WTC11 (cell line): ENCODE measurements at regions not wholly inside any gene's neighbourhood (a gene's known extent, or its start where the extent isn't known, plus 50 kb on each side); places are given as distances from the start of the nearest gene placed in this dataset.

Experiments
- FOXK1 ChIP-seq: sonication (generic); formaldehyde crosslinking; IDR thresholded peaks from 2 replicates; pipeline ENCODE4 v1.8.0; 2022; ENCODE audit warnings: mild to moderate bottlenecking, moderate library complexity, missing genetic modification reagents
- RELA ChIP-seq: sonication (generic); formaldehyde crosslinking; IDR thresholded peaks from 2 replicates; pipeline ENCODE4 v1.8.1; 2022; ENCODE audit warnings: missing genetic modification reagents, mild to moderate bottlenecking, borderline replicate concordance
- TEAD4 ChIP-seq: sonication (generic); formaldehyde crosslinking; IDR thresholded peaks from 2 replicates; pipeline ENCODE4 v1.8.0; 2022; ENCODE audit warnings: mild to moderate bottlenecking, missing genetic modification reagents
- ZNF121 ChIP-seq: sonication (generic); formaldehyde crosslinking; IDR thresholded peaks from 2 replicates; pipeline ENCODE4 v1.8.0; 2023; ENCODE audit warnings: missing genetic modification reagents
- ZNF416 ChIP-seq: fragments of 250-450 bp; sonication (Bioruptor Pico); IDR thresholded peaks from 2 replicates; pipeline ENCODE4 v1.9.0; 2021; ENCODE audit warnings: mild to moderate bottlenecking, inconsistent platforms
- TF ChIP-seq, protein P1 (sequence below): sonication (generic); formaldehyde crosslinking; IDR thresholded peaks from 2 replicates; pipeline ENCODE4 v1.8.0; 2022; ENCODE audit warnings: missing genetic modification reagents
- TF ChIP-seq, protein P2 (sequence below): fragments of 200-600 bp; IDR thresholded peaks from 2 replicates; pipeline ENCODE4 v1.8.0; 2022; ENCODE audit warnings: antibody characterized with exemption
- TF ChIP-seq, protein P3 (sequence below): sonication (generic); formaldehyde crosslinking; IDR thresholded peaks from 2 replicates; pipeline ENCODE4 v1.8.1; 2023; ENCODE audit warnings: mild to moderate bottlenecking, missing genetic modification reagents
- TF ChIP-seq, protein P4 (sequence below): sonication (generic); formaldehyde crosslinking; IDR thresholded peaks from 2 replicates; pipeline ENCODE4 v1.8.0; 2022; ENCODE audit warnings: mild to moderate bottlenecking, missing genetic modification reagents

DNA sequence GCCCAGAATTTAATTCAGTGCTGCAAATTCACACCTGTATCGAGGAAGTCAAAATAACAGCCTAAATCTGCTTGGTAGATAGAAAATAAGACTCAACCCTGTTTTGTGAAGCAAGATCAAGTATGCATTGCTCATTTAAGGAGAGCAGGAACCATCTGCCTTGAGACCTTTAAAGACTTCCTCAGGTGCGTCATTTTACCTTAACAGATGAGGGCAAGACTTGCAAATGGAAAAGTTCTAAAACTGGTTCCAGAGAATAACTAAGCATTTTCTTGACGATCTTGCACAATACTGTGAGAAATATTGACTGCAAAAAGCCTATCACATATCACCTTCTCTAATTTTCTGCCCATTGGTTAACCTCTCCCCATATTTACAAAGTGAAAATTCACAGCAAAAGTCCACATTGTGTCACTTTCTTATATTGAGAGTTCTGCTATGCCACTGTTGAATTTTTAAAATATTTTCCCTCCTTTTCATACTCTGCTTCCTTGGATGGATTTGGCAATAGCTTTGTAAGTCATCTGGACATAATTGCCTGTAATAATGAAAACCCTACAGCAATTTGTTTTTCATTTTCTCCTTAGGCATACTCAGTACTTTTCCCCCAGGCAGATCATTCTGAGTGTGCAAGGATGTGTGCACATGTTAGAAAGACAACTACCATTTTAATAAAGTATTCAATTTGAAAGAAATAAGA is 234.2 kb downstream of the AASDHPPT start:
- TF ChIP-seq, protein P1, sequence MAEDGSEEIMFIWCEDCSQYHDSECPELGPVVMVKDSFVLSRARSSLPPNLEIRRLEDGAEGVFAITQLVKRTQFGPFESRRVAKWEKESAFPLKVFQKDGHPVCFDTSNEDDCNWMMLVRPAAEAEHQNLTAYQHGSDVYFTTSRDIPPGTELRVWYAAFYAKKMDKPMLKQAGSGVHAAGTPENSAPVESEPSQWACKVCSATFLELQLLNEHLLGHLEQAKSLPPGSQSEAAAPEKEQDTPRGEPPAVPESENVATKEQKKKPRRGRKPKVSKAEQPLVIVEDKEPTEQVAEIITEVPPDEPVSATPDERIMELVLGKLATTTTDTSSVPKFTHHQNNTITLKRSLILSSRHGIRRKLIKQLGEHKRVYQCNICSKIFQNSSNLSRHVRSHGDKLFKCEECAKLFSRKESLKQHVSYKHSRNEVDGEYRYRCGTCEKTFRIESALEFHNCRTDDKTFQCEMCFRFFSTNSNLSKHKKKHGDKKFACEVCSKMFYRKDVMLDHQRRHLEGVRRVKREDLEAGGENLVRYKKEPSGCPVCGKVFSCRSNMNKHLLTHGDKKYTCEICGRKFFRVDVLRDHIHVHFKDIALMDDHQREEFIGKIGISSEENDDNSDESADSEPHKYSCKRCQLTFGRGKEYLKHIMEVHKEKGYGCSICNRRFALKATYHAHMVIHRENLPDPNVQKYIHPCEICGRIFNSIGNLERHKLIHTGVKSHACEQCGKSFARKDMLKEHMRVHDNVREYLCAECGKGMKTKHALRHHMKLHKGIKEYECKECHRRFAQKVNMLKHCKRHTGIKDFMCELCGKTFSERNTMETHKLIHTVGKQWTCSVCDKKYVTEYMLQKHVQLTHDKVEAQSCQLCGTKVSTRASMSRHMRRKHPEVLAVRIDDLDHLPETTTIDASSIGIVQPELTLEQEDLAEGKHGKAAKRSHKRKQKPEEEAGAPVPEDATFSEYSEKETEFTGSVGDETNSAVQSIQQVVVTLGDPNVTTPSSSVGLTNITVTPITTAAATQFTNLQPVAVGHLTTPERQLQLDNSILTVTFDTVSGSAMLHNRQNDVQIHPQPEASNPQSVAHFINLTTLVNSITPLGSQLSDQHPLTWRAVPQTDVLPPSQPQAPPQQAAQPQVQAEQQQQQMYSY (CRISPR knock-in tag): no peak
- no peak for TF ChIP-seq ZNF121 (CRISPR knock-in tag)
- TF ChIP-seq, protein P2, sequence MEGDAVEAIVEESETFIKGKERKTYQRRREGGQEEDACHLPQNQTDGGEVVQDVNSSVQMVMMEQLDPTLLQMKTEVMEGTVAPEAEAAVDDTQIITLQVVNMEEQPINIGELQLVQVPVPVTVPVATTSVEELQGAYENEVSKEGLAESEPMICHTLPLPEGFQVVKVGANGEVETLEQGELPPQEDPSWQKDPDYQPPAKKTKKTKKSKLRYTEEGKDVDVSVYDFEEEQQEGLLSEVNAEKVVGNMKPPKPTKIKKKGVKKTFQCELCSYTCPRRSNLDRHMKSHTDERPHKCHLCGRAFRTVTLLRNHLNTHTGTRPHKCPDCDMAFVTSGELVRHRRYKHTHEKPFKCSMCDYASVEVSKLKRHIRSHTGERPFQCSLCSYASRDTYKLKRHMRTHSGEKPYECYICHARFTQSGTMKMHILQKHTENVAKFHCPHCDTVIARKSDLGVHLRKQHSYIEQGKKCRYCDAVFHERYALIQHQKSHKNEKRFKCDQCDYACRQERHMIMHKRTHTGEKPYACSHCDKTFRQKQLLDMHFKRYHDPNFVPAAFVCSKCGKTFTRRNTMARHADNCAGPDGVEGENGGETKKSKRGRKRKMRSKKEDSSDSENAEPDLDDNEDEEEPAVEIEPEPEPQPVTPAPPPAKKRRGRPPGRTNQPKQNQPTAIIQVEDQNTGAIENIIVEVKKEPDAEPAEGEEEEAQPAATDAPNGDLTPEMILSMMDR: no peak
- TF ChIP-seq, protein P3, sequence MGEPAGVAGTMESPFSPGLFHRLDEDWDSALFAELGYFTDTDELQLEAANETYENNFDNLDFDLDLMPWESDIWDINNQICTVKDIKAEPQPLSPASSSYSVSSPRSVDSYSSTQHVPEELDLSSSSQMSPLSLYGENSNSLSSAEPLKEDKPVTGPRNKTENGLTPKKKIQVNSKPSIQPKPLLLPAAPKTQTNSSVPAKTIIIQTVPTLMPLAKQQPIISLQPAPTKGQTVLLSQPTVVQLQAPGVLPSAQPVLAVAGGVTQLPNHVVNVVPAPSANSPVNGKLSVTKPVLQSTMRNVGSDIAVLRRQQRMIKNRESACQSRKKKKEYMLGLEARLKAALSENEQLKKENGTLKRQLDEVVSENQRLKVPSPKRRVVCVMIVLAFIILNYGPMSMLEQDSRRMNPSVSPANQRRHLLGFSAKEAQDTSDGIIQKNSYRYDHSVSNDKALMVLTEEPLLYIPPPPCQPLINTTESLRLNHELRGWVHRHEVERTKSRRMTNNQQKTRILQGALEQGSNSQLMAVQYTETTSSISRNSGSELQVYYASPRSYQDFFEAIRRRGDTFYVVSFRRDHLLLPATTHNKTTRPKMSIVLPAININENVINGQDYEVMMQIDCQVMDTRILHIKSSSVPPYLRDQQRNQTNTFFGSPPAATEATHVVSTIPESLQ: no peak
- no peak for TF ChIP-seq ZNF416 (CRISPR knock-in tag)
- TF ChIP-seq RELA (CRISPR knock-in tag): no peak
- TF ChIP-seq, protein P4, sequence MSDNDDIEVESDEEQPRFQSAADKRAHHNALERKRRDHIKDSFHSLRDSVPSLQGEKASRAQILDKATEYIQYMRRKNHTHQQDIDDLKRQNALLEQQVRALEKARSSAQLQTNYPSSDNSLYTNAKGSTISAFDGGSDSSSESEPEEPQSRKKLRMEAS (CRISPR knock-in tag): no peak
- no peak for TF ChIP-seq FOXK1
- TF ChIP-seq TEAD4: no peak
